PC-3 (cell line): ENCODE measurements at regions not wholly inside any gene's neighbourhood (a gene's known extent, or its start where the extent isn't known, plus 50 kb on each side); places are given as distances from the start of the nearest gene placed in this dataset.

Source experiments
- ATAC-seq: fragments of 200-7000 bp; cut with Tn5 transposase; 2 replicates; pipeline ENCODE4 v1.9.1; 2020; ENCODE audit warnings: mild to moderate bottlenecking, moderate library complexity
- BruUV-seq: library from RNA; stranded (reverse); fragments of 400-500 nt; replicated peaks from 2 replicates; lab custom pipeline; 2021; lab: Mats Ljungman, UMichigan
- CTCF ChIA-PET: fragments of 300-600 bp; sonication (Branson Sonifier 250); formaldehyde crosslinking; loops from one replicate; lab custom pipeline; 2022; ENCODE audit warnings: antibody characterized with exemption; lab: Charles Lee
- POLR2A ChIA-PET: fragments of 300-600 bp; sonication (Branson Sonifier 250); formaldehyde crosslinking; loops from one replicate; lab custom pipeline; 2022; ENCODE audit warnings: antibody characterized with exemption; ENCODE audit not compliant: unreplicated experiment; lab: Charles Lee
- DNase-seq: peaks from one replicate; pipeline ENCODE4 v3.0.0-alpha.2; 2015
- H2AFZ ChIP-seq: fragments of 300-600 bp; sonication (generic); 2 replicates; pipeline ENCODE4 v1.6.0; 2016; ENCODE audit warnings: antibody characterized with exemption, low read length
- H3F3A ChIP-seq: fragments of 300-600 bp; sonication (generic); one replicate; pipeline ENCODE4 v1.6.0; 2017; ENCODE audit warnings: antibody characterized with exemption, low read length, control low read depth, mild to moderate bottlenecking; ENCODE audit not compliant: unreplicated experiment
- H3K27ac ChIP-seq: fragments of 300-600 bp; sonication (generic); 2 replicates; pipeline ENCODE4 v1.5.1; 2016; ENCODE audit warnings: mild to moderate bottlenecking, low read length
- H3K27me3 ChIP-seq: fragments of 300-600 bp; sonication (generic); 2 replicates; pipeline ENCODE4 v1.6.1; 2016; ENCODE audit warnings: low read length, mixed read lengths
- H3K36me3 ChIP-seq: fragments of 300-600 bp; sonication (generic); 2 replicates; pipeline ENCODE4 v1.6.1; 2016; ENCODE audit warnings: low read depth, mixed run types, low read length, mixed read lengths
- H3K4me1 ChIP-seq: fragments of 300-600 bp; sonication (generic); 2 replicates; pipeline ENCODE4 v1.5.1; 2016; ENCODE audit warnings: low read length; ENCODE audit not compliant: insufficient read depth
- H3K4me2 ChIP-seq: fragments of 300-600 bp; sonication (generic); 2 replicates; pipeline ENCODE4 v1.6.0; 2016; ENCODE audit warnings: low read length
- H3K4me3 ChIP-seq: fragments of 300-600 bp; sonication (generic); 2 replicates; pipeline ENCODE4 v1.5.1; 2016; ENCODE audit warnings: mild to moderate bottlenecking, low read length, mixed read lengths
- H3K79me2 ChIP-seq: fragments of 300-600 bp; sonication (generic); 2 replicates; pipeline ENCODE4 v1.6.1; 2017; ENCODE audit warnings: low read length, mixed read lengths
- H3K9ac ChIP-seq: fragments of 300-600 bp; sonication (generic); 2 replicates; pipeline ENCODE4 v1.6.0; 2016; ENCODE audit warnings: mild to moderate bottlenecking, low read length
- H3K9me2 ChIP-seq: fragments of 300-600 bp; sonication (generic); replicated peaks from 2 replicates; pipeline ENCODE4 v1.6.1; 2016; ENCODE audit warnings: mixed run types, low read length, mixed read lengths
- H3K9me3 ChIP-seq: fragments of 300-600 bp; sonication (generic); 2 replicates; pipeline ENCODE4 v1.6.1; 2016; ENCODE audit warnings: low read length, mixed read lengths
- H4K20me1 ChIP-seq: fragments of 300-600 bp; sonication (generic); 2 replicates; pipeline ENCODE4 v1.6.1; 2016; ENCODE audit warnings: low read length, mixed read lengths
- CTCF ChIP-seq: fragments of 300-600 bp; sonication (generic); conservative IDR thresholded peaks from 2 replicates; pipeline ENCODE4 v1.5.1; 2017; ENCODE audit warnings: antibody characterized with exemption, low read depth, mild to moderate bottlenecking, low read length
- EZH2 ChIP-seq: fragments of 300-600 bp; sonication (generic); IDR thresholded peaks from one replicate; pipeline ENCODE4 v1.6.1; 2017; ENCODE audit warnings: antibody characterized with exemption, mild to moderate bottlenecking, low read length; ENCODE audit not compliant: unreplicated experiment
- EZH2phosphoT487 ChIP-seq: fragments of 300-600 bp; sonication (generic); IDR thresholded peaks from 2 replicates; pipeline ENCODE4 v1.6.1; 2018; ENCODE audit warnings: mild to moderate bottlenecking, antibody characterized with exemption, low read length, borderline replicate concordance
- intact Hi-C: fragments of 100-400 bp; cut with micrococcal nuclease; formaldehyde crosslinking; loops from 2 replicates; pipeline ENCODE4 v1.9.0; 2023

GRCh38 chr18:24958001-24958400, 394.0 kb downstream of the ZNF521 start:
- intact Hi-C loops: no loop called here
- CTCF ChIA-PET: no interaction called here

GRCh38 chr18:24959051-24959476, 392.9 kb downstream of the ZNF521 start:
- intact Hi-C loops: no loop called here
- Histone ChIP-seq H3K4me1 (no peaks in the 10 kb centered on the region), H3K4me2 (no peak overlapping the region), H4K20me1 (no peaks in the 10 kb centered on the region), H3K27me3 (peaks cover 13% of the 10 kb centered on the region), H3K36me3 (no peaks in the 10 kb centered on the region), H3F3A (no peaks in the 10 kb centered on the region), H2AFZ (no peak overlapping the region), H3K9ac (no peak overlapping the region), H3K79me2 (no peaks in the 10 kb centered on the region), H3K9me3 (no peaks in the 10 kb centered on the region), H3K9me2 (no peaks in the 10 kb centered on the region), H3K4me3 (no peak overlapping the region), H3K27ac (no peak overlapping the region)
- ChIA-PET CTCF (no interaction called here), POLR2A (no interaction called here)
- ATAC-seq (no peak), DNase-seq (no peak)
- TF ChIP-seq CTCF (no peak), EZH2phosphoT487 (no peak)
- BruUV-seq: no TSS peak

More at GRCh38 chr18:24958001-24958400, 394.0 kb downstream of the ZNF521 start:
- Histone ChIP-seq H3K36me3 (no peaks in the 10 kb centered on the region), H3K27ac (no peak overlapping the region), H3K4me3 (no peak overlapping the region), H4K20me1 (no peaks in the 10 kb centered on the region), H3F3A (no peaks in the 10 kb centered on the region), H3K79me2 (no peaks in the 10 kb centered on the region), H3K4me1 (no peaks in the 10 kb centered on the region), H3K9me2 (no peaks in the 10 kb centered on the region), H3K4me2 (no peak overlapping the region), H3K9me3 (0 out of 2 replicates have a peak, but pooled peaks cover 3% of the 10 kb centered on the region), H3K9ac (no peak overlapping the region), H2AFZ (no peak overlapping the region), H3K27me3 (peaks cover 13% of the 10 kb centered on the region)
- no peak for TF ChIP-seq EZH2
- no peak for TF ChIP-seq CTCF
- no peak for TF ChIP-seq EZH2phosphoT487
- no TSS peak for BruUV-seq
- POLR2A ChIA-PET: no interaction called here
- no peak for ATAC-seq
- no peak for DNase-seq

GRCh38 chr18:24964216-24964615, 387.8 kb downstream of the ZNF521 start:
- ChIA-PET CTCF (no interaction called here), POLR2A (no interaction called here)
- ATAC-seq (no peak), DNase-seq (peak; percentile 37)
- H3K79me2 ChIP-seq: no peaks in the 10 kb centered on the region
- H3K9me3 ChIP-seq: no peaks in the 10 kb centered on the region
- H2AFZ ChIP-seq: no peak overlapping the region
- no peaks in the 10 kb centered on the region for H3F3A ChIP-seq
- BruUV-seq: no TSS peak
- H3K9ac ChIP-seq: no peak overlapping the region
- H3K27ac ChIP-seq: no peak overlapping the region
- no peaks in the 10 kb centered on the region for H4K20me1 ChIP-seq
- intact Hi-C loops: no loop called here
- no peaks in the 10 kb centered on the region for H3K9me2 ChIP-seq
- H3K4me3 ChIP-seq: no peak overlapping the region
- no peak for TF ChIP-seq EZH2
- no peak for TF ChIP-seq CTCF
- no peak for TF ChIP-seq EZH2phosphoT487
- no peaks in the 10 kb centered on the region for H3K36me3 ChIP-seq
- peaks cover 5% of the 10 kb centered on the region for H3K27me3 ChIP-seq
- no peak overlapping the region for H3K4me2 ChIP-seq
- no peaks in the 10 kb centered on the region for H3K4me1 ChIP-seq
